ENCODE measurements at regions not wholly inside any gene's neighbourhood (a gene's known extent, or its start where the extent isn't known, plus 50 kb on each side); places are given as distances from the start of the nearest gene placed in this dataset.

DNA sequence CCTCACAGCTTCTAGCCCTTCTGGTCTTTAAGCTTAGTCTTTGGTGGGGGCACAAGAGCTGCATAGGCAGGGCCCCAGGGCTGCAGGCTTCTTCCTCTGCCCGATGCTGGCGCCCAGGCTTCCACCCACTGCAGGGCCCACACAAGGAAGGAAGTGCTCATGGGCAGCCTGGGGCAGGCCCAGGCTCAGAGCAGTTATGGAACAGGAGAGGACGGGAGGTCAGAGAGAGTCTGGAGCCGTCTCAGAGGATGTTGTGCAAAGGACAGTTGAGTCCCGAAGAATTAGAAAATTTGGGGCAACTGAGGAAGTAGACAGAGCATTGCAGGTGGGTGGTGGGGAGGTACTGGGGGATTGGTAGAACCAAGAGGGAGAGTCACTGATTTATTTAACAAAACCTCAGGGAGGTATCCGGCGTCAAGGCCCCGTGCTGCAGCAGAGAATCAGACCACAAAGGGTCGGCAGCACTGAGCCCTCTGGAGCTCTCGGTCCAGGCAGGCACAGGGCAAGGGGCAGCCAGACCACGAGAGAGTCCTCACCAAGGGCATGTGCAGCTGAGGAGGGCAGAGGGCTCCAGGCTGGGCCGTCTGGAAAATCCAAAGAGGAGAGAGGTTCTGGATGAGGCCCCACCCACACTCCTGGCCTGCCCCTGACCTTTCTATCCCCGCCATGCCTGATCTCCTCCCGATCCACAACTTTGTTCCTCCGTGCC lies 110.8 kb upstream of the GLI2 start:
- H3K27me3 Mint-ChIP-seq = peaks cover 5 to 9% (median 6%) of the 10 kb centered on the region in 3 donors
- H3K4me3 Mint-ChIP-seq = no peak overlapping the region
- H3K27ac Mint-ChIP-seq = peak overlapping the region in 1 of 6 donors; percentile 10
- ATAC-seq (ENCODE audit: low read depth in 2 of 2) (no peak), DNase-seq (no peak)
- H3K4me1 Mint-ChIP-seq = peaks cover 0 to 4% (median 0%) of the 10 kb centered on the region in 3 donors
- H3K36me3 Mint-ChIP-seq = no peaks in the 10 kb centered on the region
- H3K9me3 Mint-ChIP-seq = peaks cover 0 to 15% (median 2%) of the 10 kb centered on the region in 7 donors

DNA sequence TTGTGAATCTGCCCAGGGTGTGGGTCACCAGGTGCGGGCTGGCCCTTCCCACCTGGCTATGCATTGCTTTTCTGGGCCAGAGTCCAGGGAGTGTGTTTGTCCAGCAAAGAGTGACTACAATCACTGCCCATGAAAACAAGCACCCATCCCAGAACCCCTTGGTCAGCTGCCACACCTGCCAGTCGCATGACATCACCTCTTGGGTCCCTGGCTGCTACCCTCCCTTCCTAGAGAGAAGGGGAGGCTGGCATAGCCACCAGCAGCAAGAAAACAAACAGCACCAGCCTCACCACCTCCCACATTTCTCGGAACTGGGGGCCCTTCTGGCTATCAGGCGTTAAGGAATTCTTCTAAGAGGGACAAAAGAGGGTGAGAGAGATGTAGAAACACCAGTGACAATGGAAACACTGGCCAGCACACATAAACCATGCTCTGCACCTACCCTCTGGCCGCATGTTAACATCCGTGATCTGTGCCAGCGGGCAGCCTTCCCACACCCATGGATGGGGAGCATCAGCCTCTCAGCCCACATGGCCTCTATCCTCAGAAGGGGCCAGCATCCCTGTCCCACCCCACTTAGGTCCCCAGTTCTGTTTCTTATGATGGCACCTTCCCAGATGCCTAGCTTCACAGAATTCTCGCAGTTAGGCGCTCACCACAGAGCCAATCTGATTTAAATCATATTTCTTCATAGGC lies 109.7 kb upstream of the GLI2 start:
- DNase-seq = no peak
- Mint-ChIP-seq H3K36me3 (no peaks in the 10 kb centered on the region), H3K27me3 (peaks cover 5 to 9% (median 6%) of the 10 kb centered on the region in 3 donors), H3K4me1 (peaks cover 0 to 4% (median 0%) of the 10 kb centered on the region in 3 donors), H3K4me3 (no peak overlapping the region), H3K27ac (no peak overlapping the region), H3K9me3 (peaks cover 0 to 15% (median 2%) of the 10 kb centered on the region in 7 donors)
- ATAC-seq (ENCODE audit: low read depth in 2 of 2) = no peak

DNA sequence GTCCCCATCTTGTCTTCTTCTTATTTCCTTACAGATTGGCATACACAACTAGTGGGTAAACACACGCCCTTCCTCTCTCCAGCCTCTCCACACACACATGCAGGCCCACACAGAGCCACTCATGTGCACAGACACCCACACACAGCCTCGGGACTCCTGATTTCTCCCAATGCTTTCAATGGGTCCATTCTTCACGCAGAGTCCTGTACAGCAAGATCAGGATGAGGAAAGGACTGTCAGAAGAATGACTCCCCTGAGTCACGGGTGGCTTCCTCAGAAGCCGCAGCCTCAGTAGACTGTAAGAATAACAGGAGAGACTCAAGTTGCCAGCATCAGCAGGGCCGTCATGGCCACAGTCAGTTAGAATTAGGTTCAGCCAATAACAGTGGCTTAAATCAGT lies 109.1 kb upstream of the GLI2 start:
- peaks cover 0 to 15% (median 2%) of the 10 kb centered on the region in 7 donors for H3K9me3 Mint-ChIP-seq
- no peak overlapping the region for H3K27ac Mint-ChIP-seq
- no peak overlapping the region for H3K4me3 Mint-ChIP-seq
- DNase-seq = no peak
- no peaks in the 10 kb centered on the region for H3K36me3 Mint-ChIP-seq
- ATAC-seq (ENCODE audit: low read depth in 2 of 2) = no peak
- peaks cover 0 to 4% (median 0%) of the 10 kb centered on the region in 3 donors for H3K4me1 Mint-ChIP-seq
- peaks cover 5 to 9% (median 6%) of the 10 kb centered on the region in 3 donors for H3K27me3 Mint-ChIP-seq

DNA sequence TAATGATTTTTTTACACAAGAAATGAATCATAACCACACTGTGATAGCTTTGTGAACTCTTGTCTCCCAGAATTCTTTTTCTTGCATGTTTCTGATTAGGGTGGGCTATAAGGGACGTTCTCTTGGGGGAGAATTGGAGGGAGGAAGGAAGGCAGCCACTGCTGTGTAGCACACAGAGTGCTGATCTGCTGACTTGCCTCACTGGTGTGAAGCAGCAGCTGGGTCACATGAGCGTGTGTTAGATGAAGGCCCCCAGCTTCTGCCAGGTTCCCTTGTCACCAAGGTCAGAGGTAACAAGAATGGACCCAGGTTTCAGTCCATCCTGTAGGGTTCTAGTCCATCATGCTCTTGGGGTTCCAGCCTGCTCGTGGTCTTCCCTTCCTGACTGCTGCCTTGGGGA lies 107.4 kb upstream of the GLI2 start:
- Mint-ChIP-seq H3K27me3 (peaks cover 5 to 17% (median 6%) of the 10 kb centered on the region in 3 donors), H3K27ac (no peak overlapping the region), H3K4me3 (no peak overlapping the region), H3K36me3 (no peaks in the 10 kb centered on the region), H3K9me3 (peaks cover 0 to 15% (median 0%) of the 10 kb centered on the region in 7 donors), H3K4me1 (no peaks in the 10 kb centered on the region)
- DNase-seq (no peak), ATAC-seq (ENCODE audit: low read depth in 2 of 2) (no peak)

DNA sequence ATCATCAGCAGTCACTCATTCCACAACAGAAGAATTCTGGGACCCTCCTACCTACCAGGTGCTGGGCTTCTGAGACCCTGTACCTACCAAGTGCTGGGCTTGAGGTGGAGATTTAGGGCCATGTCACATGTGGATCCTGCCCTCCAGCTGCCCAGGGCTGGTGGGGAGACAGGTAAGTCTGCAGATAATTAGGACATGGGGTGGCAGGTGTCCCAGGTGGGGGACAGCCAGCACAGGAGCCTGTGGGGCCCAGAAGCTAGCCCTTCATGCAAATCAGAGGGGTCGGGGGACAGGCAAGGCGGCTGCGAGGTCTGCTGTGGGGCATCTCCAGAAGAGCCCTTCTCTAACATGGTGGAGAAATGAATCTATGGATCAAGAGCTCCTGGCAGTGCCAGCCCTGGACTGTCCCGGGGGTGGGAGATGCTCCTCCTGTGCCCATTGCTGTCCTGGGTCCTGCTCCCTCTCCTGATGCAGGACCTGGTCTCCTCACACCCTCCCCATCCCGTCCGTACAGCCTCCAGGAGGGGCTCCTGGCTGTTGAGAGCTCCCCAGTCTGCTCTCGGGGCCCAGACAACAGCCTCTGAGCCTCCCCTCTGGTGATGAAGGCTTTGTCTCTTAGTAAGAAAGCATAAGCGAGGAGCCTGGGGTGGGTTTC lies 106.3 kb upstream of the GLI2 start:
- DNase-seq (no peak), ATAC-seq (ENCODE audit: low read depth in 2 of 2) (no peak)
- no peaks in the 10 kb centered on the region for H3K4me1 Mint-ChIP-seq
- H3K9me3 Mint-ChIP-seq = peaks cover 0 to 15% (median 0%) of the 10 kb centered on the region in 7 donors
- peaks cover 5 to 17% (median 6%) of the 10 kb centered on the region in 3 donors for H3K27me3 Mint-ChIP-seq
- no peak overlapping the region for H3K27ac Mint-ChIP-seq
- H3K4me3 Mint-ChIP-seq = no peak overlapping the region
- no peaks in the 10 kb centered on the region for H3K36me3 Mint-ChIP-seq

DNA sequence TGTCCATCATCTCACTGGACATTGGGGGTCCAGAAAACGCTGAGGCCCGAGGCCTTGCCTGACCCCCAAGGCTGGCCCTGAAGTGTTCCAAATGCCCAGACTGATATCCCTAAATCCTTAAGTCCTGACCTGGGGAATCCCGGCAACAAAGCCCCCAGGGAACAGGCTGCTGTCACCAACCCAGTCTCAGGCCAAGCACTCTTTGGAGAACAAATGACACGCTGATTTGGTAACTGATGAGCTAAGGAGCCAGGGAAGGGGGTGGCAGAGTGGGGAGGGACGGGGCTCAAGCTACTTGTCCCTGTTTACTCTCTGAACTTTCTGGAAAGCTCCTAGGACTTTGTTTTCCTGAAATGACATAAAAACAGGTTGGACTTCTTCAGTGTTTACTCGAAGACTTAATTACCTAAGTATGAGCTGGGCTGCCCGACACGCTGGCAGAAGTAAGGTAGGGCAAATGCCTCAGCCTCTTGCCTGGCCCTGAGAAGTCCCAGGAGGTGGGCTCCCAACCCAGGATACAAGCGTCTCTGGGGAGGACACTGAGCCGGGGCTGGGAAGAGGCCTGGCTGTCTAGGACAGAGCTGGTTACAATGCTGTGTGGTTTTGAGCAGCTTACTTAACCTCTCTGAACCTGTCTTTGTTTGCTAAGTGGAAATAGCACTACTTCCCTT lies 105.5 kb upstream of the GLI2 start:
- ATAC-seq (ENCODE audit: low read depth in 2 of 2) (no peak), DNase-seq (no peak)
- no peaks in the 10 kb centered on the region for H3K36me3 Mint-ChIP-seq
- H3K9me3 Mint-ChIP-seq = peaks cover 0 to 15% (median 0%) of the 10 kb centered on the region in 7 donors
- H3K27ac Mint-ChIP-seq = no peak overlapping the region
- H3K4me1 Mint-ChIP-seq = no peaks in the 10 kb centered on the region
- H3K27me3 Mint-ChIP-seq = peaks cover 0 to 17% (median 5%) of the 10 kb centered on the region in 3 donors
- H3K4me3 Mint-ChIP-seq = no peak overlapping the region

DNA sequence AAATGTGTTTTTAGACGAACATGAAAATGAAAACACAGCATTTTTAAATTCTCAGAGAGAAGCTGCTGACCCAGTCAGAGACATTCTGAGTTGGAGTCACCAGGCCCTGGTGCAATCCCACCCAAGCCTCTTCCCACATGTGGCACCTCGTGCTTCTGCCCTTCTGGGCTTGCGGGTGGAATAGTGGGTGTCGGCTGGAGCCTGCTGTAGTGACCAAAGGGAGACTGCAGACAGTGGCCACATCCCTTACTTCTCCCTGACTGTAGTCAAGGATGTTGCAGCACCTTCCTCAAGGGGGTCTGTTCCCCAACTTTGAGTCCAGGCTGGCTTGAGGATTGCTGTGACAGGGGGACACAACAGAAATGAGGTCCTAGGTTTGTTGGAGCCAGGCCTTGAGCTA lies 104.4 kb upstream of the GLI2 start:
- Mint-ChIP-seq H3K27ac (no peak overlapping the region), H3K4me1 (no peaks in the 10 kb centered on the region), H3K27me3 (peaks cover 0 to 17% (median 0%) of the 10 kb centered on the region in 3 donors), H3K9me3 (peaks cover 0 to 15% (median 0%) of the 10 kb centered on the region in 7 donors), H3K4me3 (no peak overlapping the region), H3K36me3 (no peaks in the 10 kb centered on the region)
- ATAC-seq (ENCODE audit: low read depth in 2 of 2) = no peak
- DNase-seq = no peak

DNA sequence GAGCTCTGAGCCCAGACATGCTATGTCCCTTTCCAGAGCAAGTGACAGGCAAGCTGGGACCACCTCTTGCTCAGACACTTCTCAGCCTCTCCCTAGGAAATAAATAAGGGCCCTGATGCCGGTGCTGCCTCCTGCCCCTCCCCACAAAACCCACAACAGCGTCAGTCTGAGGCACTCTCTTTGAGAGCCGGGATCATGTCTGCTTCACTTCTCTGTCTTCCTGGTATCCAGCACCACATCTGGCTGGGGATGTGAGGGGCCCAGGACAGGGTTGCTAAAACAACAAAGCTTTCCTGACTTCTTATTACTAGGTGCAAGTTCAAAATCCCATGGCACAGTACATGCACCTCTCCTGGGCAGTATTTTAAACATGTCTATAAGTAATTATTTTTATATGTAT lies 103.9 kb upstream of the GLI2 start:
- H3K4me3 Mint-ChIP-seq = no peak overlapping the region
- peaks cover 0 to 15% (median 0%) of the 10 kb centered on the region in 7 donors for H3K9me3 Mint-ChIP-seq
- H3K36me3 Mint-ChIP-seq = no peaks in the 10 kb centered on the region
- no peak for DNase-seq
- no peak for ATAC-seq (ENCODE audit: low read depth in 2 of 2)
- H3K27ac Mint-ChIP-seq = no peak overlapping the region
- H3K4me1 Mint-ChIP-seq = no peaks in the 10 kb centered on the region
- peaks cover 0 to 22% (median 0%) of the 10 kb centered on the region in 3 donors for H3K27me3 Mint-ChIP-seq

DNA sequence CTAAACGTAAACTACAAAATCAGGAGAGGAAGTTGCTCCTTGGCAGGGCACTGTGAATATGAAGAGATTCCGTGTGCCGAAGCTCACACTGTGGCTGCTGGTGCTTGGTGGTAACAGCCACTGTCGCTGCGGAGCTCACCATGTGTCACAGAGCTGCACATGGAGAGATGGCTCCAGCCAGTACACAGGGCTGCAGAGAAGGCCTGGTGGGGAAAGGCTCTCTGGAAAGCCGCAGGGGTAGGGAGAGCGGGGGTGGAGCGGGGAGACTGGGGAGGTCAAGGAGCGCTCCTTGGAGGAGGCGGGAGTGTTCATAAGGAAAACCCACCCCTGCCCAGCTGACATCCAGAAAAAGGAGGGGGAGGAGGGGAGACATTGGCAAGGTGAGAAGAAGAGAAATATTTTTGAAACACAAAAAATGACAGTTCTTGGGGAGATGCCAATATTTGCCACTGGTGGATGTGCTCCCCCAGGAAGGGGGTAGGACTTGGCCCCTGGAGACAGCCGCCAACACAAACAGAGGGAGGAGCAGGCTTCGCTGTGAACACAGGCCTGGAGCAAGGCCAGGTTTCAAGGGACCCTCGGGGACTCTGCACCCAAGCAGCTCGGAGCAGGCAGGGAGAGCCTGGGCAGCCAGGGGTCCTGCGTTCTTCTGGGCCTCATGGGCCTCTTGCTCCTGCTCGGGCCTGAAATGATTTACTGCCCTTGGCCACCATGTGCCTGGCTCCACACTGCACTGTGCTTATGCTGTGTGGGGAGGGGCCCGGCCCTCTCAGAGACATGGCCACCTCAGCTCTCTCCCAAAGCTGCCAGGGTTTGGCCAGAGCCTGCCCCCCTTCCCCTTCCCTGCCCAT lies 102.6 kb upstream of the GLI2 start:
- Mint-ChIP-seq H3K27me3 (peaks cover 0 to 23% (median 0%) of the 10 kb centered on the region in 3 donors), H3K27ac (no peak overlapping the region), H3K4me1 (no peaks in the 10 kb centered on the region), H3K4me3 (no peak overlapping the region), H3K36me3 (no peaks in the 10 kb centered on the region), H3K9me3 (peaks cover 0 to 10% (median 0%) of the 10 kb centered on the region in 7 donors)
- DNase-seq (no peak), ATAC-seq (ENCODE audit: low read depth in 2 of 2) (no peak)

DNA sequence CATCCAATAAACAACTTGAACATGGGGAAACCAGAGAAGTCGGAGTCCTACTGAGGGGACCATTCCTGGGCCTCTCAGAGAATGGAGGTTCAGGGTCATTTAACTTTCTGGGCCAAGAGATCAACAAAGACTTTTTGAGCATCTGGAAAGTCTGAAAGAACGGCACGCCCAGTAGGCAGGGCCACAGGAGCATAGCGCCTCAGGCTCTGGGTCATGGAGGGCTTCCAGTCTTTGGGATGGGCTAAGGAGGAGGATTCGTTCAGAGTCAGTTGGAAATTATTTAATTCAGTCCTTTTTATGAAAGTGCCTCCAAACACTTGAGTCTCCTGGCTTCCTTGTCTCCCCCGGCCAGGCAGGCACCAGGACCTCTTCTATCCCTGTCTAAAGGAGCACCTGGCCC lies 101.1 kb upstream of the GLI2 start:
- ATAC-seq (ENCODE audit: low read depth in 2 of 2) (no peak), DNase-seq (no peak)
- H3K27me3 Mint-ChIP-seq = peaks cover 4 to 15% (median 5%) of the 10 kb centered on the region in 3 donors
- no peaks in the 10 kb centered on the region for H3K9me3 Mint-ChIP-seq
- no peaks in the 10 kb centered on the region for H3K36me3 Mint-ChIP-seq
- no peak overlapping the region for H3K27ac Mint-ChIP-seq
- no peaks in the 10 kb centered on the region for H3K4me1 Mint-ChIP-seq
- no peak overlapping the region for H3K4me3 Mint-ChIP-seq

DNA sequence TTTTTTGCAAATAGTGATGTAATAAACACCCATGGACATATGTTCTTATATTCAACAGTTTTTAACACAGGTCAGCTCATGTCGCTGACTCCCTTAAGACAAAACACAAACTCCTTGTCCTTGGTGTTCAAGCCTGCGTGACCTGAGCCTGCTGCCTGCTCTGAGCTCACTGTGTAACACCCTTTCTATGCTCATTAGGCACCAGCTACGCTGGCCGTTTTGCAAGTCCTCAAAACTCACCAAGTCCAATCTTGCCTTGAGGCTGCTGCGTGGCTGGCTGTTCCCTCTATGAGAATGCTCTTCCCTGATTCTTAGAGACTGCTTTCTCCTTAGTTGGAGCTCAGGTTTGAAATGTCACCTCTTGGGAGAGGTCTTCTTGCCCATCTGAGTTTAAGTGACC lies 100.5 kb upstream of the GLI2 start:
- H3K27ac Mint-ChIP-seq = no peak overlapping the region
- no peak for ATAC-seq (ENCODE audit: low read depth in 2 of 2)
- H3K4me3 Mint-ChIP-seq = no peak overlapping the region
- H3K4me1 Mint-ChIP-seq = no peaks in the 10 kb centered on the region
- no peak for DNase-seq
- no peaks in the 10 kb centered on the region for H3K36me3 Mint-ChIP-seq
- H3K9me3 Mint-ChIP-seq = no peaks in the 10 kb centered on the region
- peaks cover 4 to 15% (median 5%) of the 10 kb centered on the region in 3 donors for H3K27me3 Mint-ChIP-seq

DNA sequence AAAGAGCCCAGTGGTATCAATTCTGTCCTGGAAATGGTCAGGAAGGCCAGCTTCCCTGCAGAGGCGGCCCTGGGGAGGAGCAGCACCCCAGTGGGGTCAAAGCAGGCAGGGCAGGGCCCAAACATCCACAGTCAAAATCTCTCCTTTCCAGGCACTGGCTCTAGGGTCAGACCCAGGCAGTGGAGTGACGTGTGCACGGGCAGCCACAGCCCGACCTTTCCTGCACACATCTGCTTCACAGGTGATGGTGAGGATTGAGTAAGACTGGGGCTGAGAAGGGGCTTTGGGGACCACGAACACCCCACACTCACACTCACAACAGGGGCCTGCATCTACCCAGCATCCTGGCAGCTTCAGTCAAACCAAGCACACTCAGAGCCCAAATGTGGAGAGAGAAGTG lies 97.8 kb upstream of the GLI2 start:
- no peak overlapping the region for H3K27ac Mint-ChIP-seq

More for the DNA sequence above, 97.8 kb upstream of the GLI2 start:
- no peak for ATAC-seq (ENCODE audit: low read depth in 2 of 2)
- Mint-ChIP-seq H3K9me3 (peaks cover 0 to 4% (median 2%) of the 10 kb centered on the region in 7 donors), H3K27me3 (peaks cover 4 to 15% (median 7%) of the 10 kb centered on the region in 3 donors), H3K4me1 (no peaks in the 10 kb centered on the region), H3K36me3 (no peaks in the 10 kb centered on the region), H3K4me3 (no peak overlapping the region)
- DNase-seq = no peak
